WI38 (cell line): ENCODE measurements at regions not wholly inside any gene's neighbourhood (a gene's known extent, or its start where the extent isn't known, plus 50 kb on each side); places are given as distances from the start of the nearest gene placed in this dataset.

Experiments used
- H3K4me3 ChIP-seq: 2 replicates; pipeline ENCODE4 v1.5.1; 2011; ENCODE audit warnings: low read depth, mild to moderate bottlenecking, control low read depth, low read length
- TF ChIP-seq, protein P1 (sequence below): IDR thresholded peaks from 2 replicates; pipeline ENCODE4 v1.5.1; 2012; ENCODE audit warnings: low read depth, mild to moderate bottlenecking, control low read depth, low read length

GRCh38 chr12:13358391-13358905 is 161.9 kb downstream of the EMP1 start:
- TF ChIP-seq, protein P1, sequence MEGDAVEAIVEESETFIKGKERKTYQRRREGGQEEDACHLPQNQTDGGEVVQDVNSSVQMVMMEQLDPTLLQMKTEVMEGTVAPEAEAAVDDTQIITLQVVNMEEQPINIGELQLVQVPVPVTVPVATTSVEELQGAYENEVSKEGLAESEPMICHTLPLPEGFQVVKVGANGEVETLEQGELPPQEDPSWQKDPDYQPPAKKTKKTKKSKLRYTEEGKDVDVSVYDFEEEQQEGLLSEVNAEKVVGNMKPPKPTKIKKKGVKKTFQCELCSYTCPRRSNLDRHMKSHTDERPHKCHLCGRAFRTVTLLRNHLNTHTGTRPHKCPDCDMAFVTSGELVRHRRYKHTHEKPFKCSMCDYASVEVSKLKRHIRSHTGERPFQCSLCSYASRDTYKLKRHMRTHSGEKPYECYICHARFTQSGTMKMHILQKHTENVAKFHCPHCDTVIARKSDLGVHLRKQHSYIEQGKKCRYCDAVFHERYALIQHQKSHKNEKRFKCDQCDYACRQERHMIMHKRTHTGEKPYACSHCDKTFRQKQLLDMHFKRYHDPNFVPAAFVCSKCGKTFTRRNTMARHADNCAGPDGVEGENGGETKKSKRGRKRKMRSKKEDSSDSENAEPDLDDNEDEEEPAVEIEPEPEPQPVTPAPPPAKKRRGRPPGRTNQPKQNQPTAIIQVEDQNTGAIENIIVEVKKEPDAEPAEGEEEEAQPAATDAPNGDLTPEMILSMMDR: no peak

GRCh38 chr12:13350946-13351345 is 154.4 kb downstream of the EMP1 start:
- TF ChIP-seq, protein P1: no peak
- no peak overlapping the region for H3K4me3 ChIP-seq

More at GRCh38 chr12:13358391-13358905, 161.9 kb downstream of the EMP1 start:
- H3K4me3 ChIP-seq: no peak overlapping the region

- H3K4me3 ChIP-seq: no peak overlapping the region
- TF ChIP-seq, protein P1: no peak
Observed at GRCh38 chr12:13350381-13350780, 153.9 kb downstream of the EMP1 start.

- TF ChIP-seq, protein P1: no peak
- no peak overlapping the region for H3K4me3 ChIP-seq
Observed at GRCh38 chr12:13348464-13348863, 151.9 kb downstream of the EMP1 start.

- TF ChIP-seq, protein P1: no peak
- no peak overlapping the region for H3K4me3 ChIP-seq
Observed at GRCh38 chr12:13347241-13348043, 150.9 kb downstream of the EMP1 start.

DNA sequence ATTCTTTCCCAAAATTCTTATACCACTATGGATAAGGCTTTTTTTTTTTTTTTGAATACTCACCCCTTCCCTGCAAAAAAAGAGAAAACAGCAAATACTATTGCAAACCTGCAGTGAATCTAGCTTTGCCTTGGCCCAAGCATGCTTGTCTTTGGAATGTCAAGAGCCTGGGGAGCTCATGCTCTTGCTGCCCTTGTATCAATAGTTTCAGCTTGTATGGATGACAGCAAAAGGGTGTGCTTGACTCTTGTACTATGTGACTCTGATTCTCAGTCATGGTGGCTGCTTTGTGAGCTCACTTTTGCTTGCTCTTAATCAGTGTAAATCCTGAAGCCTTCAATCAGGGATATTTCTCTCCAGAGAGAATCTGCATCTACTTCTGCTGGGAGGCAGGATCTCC is 149.2 kb downstream of the EMP1 start:
- TF ChIP-seq, protein P1: no peak
- H3K4me3 ChIP-seq: no peak overlapping the region

GRCh38 chr12:13343375-13343774 is 146.8 kb downstream of the EMP1 start:
- TF ChIP-seq, protein P1: no peak
- H3K4me3 ChIP-seq: no peak overlapping the region
